ENCODE measurements at regions not wholly inside any gene's neighbourhood (a gene's known extent, or its start where the extent isn't known, plus 50 kb on each side); places are given as distances from the start of the nearest gene placed in this dataset.

DNA sequence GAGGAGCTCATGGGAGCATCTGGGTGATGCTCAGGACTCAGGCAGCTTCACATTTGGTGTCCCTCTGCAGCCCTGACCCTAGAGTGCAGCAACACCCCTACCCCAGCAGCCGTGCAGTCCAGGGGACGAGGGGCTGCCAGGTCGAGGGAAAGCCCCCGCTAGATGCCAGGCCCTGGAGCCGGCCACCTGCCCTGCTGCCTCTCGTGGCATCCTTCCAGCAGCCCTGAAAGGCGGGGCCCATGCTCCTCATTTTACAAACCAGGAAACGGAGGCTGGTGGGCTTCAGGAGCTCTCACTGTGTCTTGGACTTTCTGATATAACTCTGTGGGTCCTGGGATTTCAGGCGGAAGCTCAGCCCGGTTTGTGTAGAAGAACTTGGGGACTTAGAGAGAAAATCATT lies 120.5 kb upstream of the WNT4 start:
- DNase-seq, result no peak

- DNase-seq, result no peak
Measured at GRCh38 chr1:22264464-22265341, 121.8 kb upstream of the WNT4 start.

DNA sequence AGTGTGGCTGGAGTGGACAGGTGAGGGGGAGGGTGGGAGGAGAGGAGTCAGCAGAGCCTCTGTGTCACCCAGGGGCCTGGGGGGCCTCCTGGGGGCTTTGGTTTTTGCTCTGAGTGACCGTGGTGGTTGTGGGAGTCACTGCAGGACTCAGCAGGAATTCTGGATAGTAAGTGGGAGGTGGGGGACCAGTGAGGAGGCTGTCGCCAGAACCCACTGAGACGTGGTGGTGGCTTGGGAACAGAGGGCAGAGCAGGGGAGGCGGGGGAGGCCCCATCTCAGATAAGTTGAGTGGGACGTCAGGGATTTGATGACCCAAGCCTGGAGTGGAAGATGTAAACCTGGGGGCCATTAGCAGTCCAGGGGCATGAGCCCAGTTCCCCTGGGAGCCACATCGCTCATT lies 123.2 kb upstream of the WNT4 start:
- DNase-seq, result no peak

GRCh38 chr1:22267413-22268175 lies 124.7 kb upstream of the WNT4 start:
- no peak for DNase-seq

DNA sequence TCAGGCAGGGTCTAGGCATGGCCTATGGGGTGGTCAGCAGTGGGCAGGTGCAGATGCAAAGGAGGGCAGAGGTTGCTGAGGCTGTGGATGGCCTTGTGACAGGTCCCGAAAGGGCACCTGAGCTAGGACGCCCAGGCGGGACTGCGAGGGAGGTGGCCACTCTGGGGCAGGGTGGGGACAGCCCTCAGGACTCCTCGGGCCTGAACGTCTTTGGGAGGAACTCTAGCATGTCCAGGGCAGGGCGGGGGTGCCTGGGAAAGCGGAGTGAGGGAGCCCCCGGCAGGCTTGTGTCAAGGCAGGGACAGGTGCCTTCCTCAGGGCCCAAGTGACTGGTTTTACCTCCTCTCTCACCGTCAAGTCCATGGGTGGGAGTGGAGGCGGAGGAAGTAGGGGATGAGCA lies 125.4 kb upstream of the WNT4 start:
- DNase-seq, result no peak

DNA sequence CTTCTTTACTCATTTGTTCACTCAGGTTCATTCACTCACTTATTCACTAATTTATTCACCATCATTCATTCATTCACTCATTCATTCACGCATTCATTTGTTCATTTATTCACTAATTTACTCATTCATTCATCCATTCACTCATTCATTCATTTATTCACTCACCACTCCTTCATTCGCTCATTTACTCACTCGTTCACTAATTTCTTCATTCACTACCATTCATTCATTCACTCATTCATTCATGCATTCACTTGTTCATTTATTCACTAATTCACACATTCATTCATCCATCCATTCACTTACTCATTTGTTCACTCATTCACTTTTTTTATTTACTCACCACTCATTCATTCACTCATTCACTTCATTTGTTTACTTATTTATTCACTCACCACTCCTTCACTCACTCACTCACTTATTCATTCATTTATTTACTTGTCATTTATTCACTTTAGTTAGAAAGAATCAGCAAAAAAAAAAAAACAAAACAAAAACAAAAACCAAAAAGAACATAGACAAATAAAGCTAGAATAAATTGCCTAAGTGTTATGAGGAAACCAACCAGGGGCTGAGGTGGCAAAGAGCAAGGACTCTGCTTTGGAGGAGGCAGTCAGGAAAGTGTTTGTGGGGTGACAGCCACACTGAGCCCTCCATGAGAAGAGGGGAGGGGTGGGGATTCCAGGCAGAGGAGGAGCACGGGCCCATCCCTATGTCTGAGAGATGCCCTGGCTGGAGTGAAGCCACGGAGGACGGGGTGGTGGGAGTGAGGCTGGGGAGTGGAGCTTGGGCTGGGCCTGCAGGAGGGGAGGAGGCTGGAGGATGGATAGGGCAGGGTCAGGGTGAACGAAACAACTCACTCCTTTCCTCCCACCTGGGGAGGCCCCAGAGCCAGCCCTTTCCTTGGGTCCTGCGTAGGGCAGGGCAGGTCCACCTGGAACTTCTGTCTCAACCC lies 129.2 kb upstream of the WNT4 start:
- no peak for DNase-seq

- DNase-seq, result no peak
Measured at GRCh38 chr1:22273686-22274681, 131.1 kb upstream of the WNT4 start.

DNA sequence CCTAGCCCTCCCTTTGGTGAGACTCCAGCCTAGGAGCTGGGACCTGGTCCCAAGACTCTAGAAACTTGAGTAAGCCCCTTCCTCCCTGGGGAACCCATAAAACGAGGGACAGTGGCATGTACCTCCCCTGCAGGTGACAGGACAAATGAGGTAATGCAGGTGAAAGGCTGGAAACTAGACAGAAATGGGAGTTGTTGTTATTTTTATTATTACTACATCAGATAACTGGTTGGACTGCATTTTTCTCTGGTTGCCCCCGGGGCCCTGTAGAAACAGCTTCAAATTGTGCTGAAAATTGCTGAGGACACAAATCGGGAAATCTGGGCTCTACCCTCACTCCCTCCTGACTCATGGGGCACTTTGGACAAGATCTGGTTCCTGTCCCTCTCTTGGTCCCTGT lies 132.3 kb upstream of the WNT4 start:
- DNase-seq, result no peak

DNA sequence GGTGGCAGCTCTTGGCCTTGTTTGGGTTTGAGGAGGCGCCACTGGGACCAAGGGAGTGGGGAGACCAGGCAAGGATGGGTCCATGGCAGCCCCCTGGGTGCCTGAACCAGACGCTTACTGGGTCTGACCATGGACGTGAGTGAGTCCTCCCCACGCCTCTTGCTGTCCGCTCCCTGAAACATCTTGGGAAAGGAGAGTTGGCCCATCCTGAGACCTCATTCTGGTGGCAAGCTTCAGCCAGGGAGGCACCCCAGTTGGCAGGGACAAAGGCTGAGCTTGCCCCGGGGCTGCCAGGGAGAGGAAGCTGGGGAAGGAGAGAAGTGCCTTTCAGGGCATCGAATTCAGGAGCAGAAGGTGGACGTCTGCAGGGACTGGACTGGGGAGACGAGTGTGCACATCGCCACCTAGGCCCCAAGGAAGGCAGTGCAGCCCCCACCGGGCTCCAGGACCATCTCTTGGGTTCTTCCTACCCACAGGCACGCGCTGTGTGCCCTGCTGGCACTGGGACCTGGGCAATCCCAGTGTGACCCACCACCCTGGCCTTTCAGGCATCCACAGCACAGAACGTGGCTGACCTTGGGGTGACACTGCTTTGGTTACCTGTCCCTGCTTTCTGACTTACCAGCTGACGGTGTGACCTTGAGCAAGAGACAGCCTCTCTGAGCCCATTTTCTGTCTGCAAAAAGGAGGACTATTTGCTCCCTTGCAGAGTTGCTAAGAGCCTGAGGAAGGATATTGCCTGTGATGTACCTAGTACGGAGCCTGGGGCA lies 132.9 kb upstream of the WNT4 start:
- peak in 28 of 51 donors; percentile 3 to 51 (median 14) for DNase-seq

DNA sequence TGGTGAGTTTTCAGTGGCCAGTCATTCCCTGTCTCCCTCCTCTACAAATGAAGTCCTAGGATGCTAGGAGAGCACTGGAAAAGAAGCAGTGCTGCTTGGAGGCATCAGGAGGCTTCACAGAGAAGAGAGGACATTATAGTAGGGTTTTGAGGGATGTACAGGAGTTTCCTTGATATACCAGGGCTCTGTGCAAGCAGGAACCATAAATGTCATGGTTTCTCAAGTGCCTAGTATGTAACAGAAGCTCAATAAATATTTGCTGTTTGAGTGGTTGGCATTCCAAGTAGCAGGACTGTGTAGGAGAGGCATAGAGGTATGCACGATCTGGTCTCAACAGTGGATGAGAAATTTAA lies 133.5 kb upstream of the WNT4 start:
- no peak for DNase-seq

- no peak for DNase-seq
Measured at GRCh38 chr1:22277662-22278061, 134.8 kb upstream of the WNT4 start.

DNA sequence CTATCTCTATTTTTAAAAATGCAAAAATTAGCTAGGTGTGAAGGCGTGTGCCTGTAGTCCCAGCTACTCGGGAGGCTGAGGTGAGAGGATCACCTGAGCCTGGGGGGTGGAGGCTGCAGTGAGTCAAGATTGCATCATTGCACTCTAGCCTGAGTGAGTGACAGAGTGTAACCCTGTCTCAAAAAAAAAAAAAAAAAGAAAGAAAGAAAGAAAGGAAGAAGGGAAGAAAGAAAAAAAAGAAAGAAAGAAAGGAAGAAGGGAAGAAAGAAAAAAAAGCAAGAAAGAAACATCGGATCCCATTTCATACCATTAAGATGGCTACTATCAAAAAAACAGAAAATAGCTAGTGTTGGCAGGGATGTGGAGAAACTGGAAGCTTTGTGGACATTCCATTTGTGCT lies 136.8 kb upstream of the WNT4 start:
- no peak for DNase-seq

- DNase-seq, result no peak
Measured at GRCh38 chr1:22280526-22280925, 137.6 kb upstream of the WNT4 start.

DNA sequence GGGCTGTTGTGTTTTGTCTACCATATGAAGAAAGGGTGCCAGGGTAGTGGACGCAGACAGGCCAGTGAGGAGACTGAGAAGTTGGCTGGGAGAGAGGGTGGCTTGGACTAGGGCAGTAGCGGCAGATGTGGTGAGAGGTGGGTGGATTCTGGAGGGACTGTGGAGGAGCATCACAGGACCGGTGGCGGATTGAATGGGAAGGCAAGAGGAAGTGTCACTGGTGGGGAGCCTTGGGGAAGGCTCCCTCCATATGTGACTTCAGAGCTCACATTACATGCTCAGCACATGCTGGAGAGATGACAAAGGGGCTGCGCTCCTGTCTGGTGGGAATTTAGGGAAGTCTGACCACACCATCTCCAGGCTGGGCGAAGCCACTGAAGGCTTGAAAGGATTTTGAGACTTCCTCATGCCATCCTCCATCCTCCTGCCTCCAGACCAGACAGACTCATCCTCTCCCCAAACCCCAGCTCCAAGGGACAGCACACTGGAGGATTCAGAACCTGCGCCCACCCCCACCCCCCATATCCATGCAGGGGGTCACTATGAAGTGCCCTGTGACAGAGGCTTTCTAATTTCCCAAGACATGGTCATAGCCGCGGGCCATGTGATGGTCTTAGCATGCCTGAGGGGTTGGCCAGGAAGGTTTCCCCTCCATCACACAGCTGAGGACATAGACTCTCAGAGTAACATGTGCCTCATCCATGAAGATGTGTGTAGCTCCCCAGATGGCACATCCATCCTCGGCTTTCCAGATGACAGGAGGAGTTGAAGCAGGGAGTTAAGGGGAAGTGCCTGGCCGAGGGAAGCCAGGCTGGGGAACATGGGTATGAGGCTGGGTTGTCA lies 138.8 kb upstream of the WNT4 start:
- no peak for DNase-seq

GRCh38 chr1:22282364-22282995 lies 139.6 kb upstream of the WNT4 start:
- no peak for DNase-seq

DNA sequence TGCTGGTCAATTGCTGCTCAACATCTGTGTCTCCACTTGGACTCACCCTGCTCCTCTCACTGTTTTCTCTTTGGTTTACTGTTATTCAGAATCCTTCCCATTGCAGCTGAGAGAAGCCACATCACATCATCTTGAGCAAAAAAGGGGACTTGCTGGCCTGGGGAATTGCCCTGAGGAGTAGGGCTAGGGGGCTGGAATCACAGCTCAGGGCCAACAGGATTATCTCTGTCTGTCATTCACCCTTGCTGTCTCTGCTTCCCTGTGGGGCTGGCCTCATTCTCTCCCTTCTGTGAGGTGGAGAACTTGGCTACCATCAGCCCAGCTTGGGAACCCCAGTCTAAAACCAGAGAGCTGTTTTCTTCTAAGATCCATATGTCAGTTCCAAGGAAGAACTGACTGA lies 140.7 kb upstream of the WNT4 start:
- no peak for DNase-seq

- no peak for DNase-seq
Measured at GRCh38 chr1:22284236-22284635, 141.3 kb upstream of the WNT4 start.

GRCh38 chr1:22284906-22285548 lies 142.1 kb upstream of the WNT4 start:
- DNase-seq, result no peak
